Kidney (tissue), 13 donors: ENCODE measurements at regions not wholly inside any gene's neighbourhood (a gene's known extent, or its start where the extent isn't known, plus 50 kb on each side); places are given as distances from the start of the nearest gene placed in this dataset.

Experiments used
- DNase-seq, 5 donors: peaks; one replicate each; pipeline ENCODE4 v3.0.0-alpha.2; 2013 to 2020
- FAIRE-seq: peaks from 2 replicates; lab custom pipeline; 2012; peaks lifted over from hg19 to GRCh38; lab: Jason Lieb, UNC
- H3K27ac ChIP-seq, 2 donors: one replicate each; pipeline ENCODE4 v1.7.0; 2013; ENCODE audit warnings: low read depth in 2 of 2, low read length in 2 of 2, inconsistent platforms in 1 of 2
- H3K27me3 ChIP-seq: one replicate; pipeline ENCODE4 v1.7.1; 2013; ENCODE audit warnings: low read length, inconsistent platforms; ENCODE audit not compliant: control insufficient read depth, insufficient read depth
- H3K36me3 ChIP-seq, 3 donors: one replicate each; pipeline versions ENCODE4 v1.7.0 to v1.7.1; 2013; ENCODE audit warnings: low read length in 3 of 3, control low read depth in 1 of 3, inconsistent platforms in 1 of 3; ENCODE audit not compliant: insufficient read depth in 3 of 3, control insufficient read depth in 2 of 3
- H3K4me1 ChIP-seq, 3 donors: one replicate each; pipeline versions ENCODE4 v1.7.0 to v1.7.1; 2013; ENCODE audit warnings: low read length in 3 of 3, inconsistent platforms in 1 of 3, low read depth in 1 of 3; ENCODE audit not compliant: control insufficient read depth in 2 of 3, insufficient read depth in 2 of 3
- H3K4me3 ChIP-seq, 3 donors: one replicate each; pipeline versions ENCODE4 v1.7.0 to v1.8.1; 2013; ENCODE audit warnings: low read length in 3 of 3, control low read depth in 1 of 3, inconsistent platforms in 1 of 3
- H3K9ac ChIP-seq, 3 donors: one replicate each; pipeline versions ENCODE4 v1.7.0 to v1.7.1; 2013; ENCODE audit warnings: low read length in 3 of 3, control low read depth in 1 of 3, inconsistent platforms in 1 of 3
- H3K9me3 ChIP-seq, 3 donors: one replicate each; pipeline versions ENCODE4 v1.7.0 to v1.7.1; 2013; ENCODE audit warnings: low read length in 3 of 3, control low read depth in 1 of 3, inconsistent platforms in 1 of 3; ENCODE audit not compliant: control insufficient read depth in 2 of 3, insufficient read depth in 1 of 3
- intact Hi-C: fragments of 100-400 bp; cut with DNase I; formaldehyde crosslinking; loops from one replicate; pipeline ENCODE4 v1.11.1; 2022
- TF ChIP-seq, protein P1 (sequence below): IDR thresholded peaks from 3 replicates; pipeline ENCODE4 v1.5.1; 2012; ENCODE audit warnings: mild to moderate bottlenecking, moderate library complexity, borderline replicate concordance; ENCODE audit not compliant: insufficient read depth; ENCODE audit errors: extremely low read depth
- donor health status: control.
- donor health status: control.
- donor health status: control.
- donor health status: control.
- donor health status: control.
- donor health status: DM: yes; HTN: yes; CAD: no.
- donor health status: Normal renal cell carcinoma (clear cell type).

GRCh38 chr5:71932655-71933338, 174.5 kb upstream of the MAP1B start:
- TF ChIP-seq, protein P1, sequence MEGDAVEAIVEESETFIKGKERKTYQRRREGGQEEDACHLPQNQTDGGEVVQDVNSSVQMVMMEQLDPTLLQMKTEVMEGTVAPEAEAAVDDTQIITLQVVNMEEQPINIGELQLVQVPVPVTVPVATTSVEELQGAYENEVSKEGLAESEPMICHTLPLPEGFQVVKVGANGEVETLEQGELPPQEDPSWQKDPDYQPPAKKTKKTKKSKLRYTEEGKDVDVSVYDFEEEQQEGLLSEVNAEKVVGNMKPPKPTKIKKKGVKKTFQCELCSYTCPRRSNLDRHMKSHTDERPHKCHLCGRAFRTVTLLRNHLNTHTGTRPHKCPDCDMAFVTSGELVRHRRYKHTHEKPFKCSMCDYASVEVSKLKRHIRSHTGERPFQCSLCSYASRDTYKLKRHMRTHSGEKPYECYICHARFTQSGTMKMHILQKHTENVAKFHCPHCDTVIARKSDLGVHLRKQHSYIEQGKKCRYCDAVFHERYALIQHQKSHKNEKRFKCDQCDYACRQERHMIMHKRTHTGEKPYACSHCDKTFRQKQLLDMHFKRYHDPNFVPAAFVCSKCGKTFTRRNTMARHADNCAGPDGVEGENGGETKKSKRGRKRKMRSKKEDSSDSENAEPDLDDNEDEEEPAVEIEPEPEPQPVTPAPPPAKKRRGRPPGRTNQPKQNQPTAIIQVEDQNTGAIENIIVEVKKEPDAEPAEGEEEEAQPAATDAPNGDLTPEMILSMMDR: no peak
- peak in 3 of 5 donors; percentile 17 to 89 (median 23) for DNase-seq
- peak; percentile 15 for FAIRE-seq

GRCh38 chr5:71934322-71934721, 173.0 kb upstream of the MAP1B start:
- FAIRE-seq: no peak
- Histone ChIP-seq H3K9me3 (no peaks in the 10 kb centered on the region), H3K4me1 (peaks cover 0 to 8% (median 0%) of the 10 kb centered on the region in 3 donors), H3K36me3 (no peaks in the 10 kb centered on the region), H3K27ac (no peak overlapping the region), H3K9ac (no peak overlapping the region), H3K27me3 (no peaks in the 10 kb centered on the region), H3K4me3 (no peak overlapping the region)
- intact Hi-C loops: no loop called here
- DNase-seq: no peak
- TF ChIP-seq, protein P1: no peak

More at GRCh38 chr5:71932655-71933338, 174.5 kb upstream of the MAP1B start:
- Histone ChIP-seq H3K27ac (peak overlapping the region; percentile 69 to 76), H3K9ac (no peak overlapping the region), H3K9me3 (no peaks in the 10 kb centered on the region), H3K36me3 (no peaks in the 10 kb centered on the region), H3K27me3 (no peaks in the 10 kb centered on the region), H3K4me1 (peaks cover 0 to 8% (median 0%) of the 10 kb centered on the region in 3 donors), H3K4me3 (no peak overlapping the region)
- intact Hi-C loops: no loop called here

- peaks cover 0 to 5% (median 0%) of the 10 kb centered on the region in 3 donors for H3K4me1 ChIP-seq
Measured at GRCh38 chr5:71937921-71938698, 169.2 kb upstream of the MAP1B start.

More at GRCh38 chr5:71937921-71938698, 169.2 kb upstream of the MAP1B start:
- Histone ChIP-seq H3K9me3 (peaks cover 0 to 6% (median 0%) of the 10 kb centered on the region in 3 donors), H3K4me3 (no peak overlapping the region), H3K27ac (no peak overlapping the region), H3K27me3 (no peaks in the 10 kb centered on the region), H3K9ac (no peak overlapping the region), H3K36me3 (no peaks in the 10 kb centered on the region)
- FAIRE-seq: no peak
- TF ChIP-seq, protein P1: no peak
- intact Hi-C loops: no loop called here
- DNase-seq: no peak
